Testis (tissue), 2 donors: ENCODE measurements at regions not wholly inside any gene's neighbourhood (a gene's known extent, or its start where the extent isn't known, plus 50 kb on each side); places are given as distances from the start of the nearest gene placed in this dataset.
A peak's percentile ranks its signal among the peaks of the same experiment; 100 is the strongest.

Experiments
- DNase-seq: peaks from one replicate; pipeline ENCODE4 v3.0.0-alpha.2; 2019
- H3K27ac ChIP-seq, 2 donors: fragments of 200-600 bp; sonication (generic); one replicate each; pipeline ENCODE4 v1.5.1; 2019
- H3K27me3 ChIP-seq: fragments of 200-600 bp; sonication (generic); one replicate; pipeline ENCODE4 v1.5.1; 2019
- H3K36me3 ChIP-seq: fragments of 200-600 bp; sonication (generic); one replicate; pipeline ENCODE4 v1.5.1; 2017; ENCODE audit warnings: low read depth; ENCODE audit errors: missing control alignments
- H3K4me1 ChIP-seq: fragments of 200-600 bp; sonication (generic); one replicate; pipeline ENCODE4 v1.5.1; 2019
- H3K4me3 ChIP-seq, 2 donors: fragments of 200-600 bp; sonication (generic); one replicate each; pipeline ENCODE4 v1.5.1; 2017 to 2019
- H3K9me3 ChIP-seq: fragments of 200-600 bp; sonication (generic); one replicate; pipeline ENCODE4 v1.5.1; 2017
- CTCF ChIP-seq, 3 experiments: fragments of 450-650 bp in 2 of 3; fragments of 200-600 bp in 1 of 3; sonication (generic) in 1 of 3; IDR thresholded peaks; one replicate each; pipeline ENCODE4 v1.5.1; 2016 to 2019; ENCODE audit warnings: antibody characterized with exemption in 3 of 3, mild to moderate bottlenecking in 2 of 3, moderate library complexity in 1 of 3
- POLR2A ChIP-seq: fragments of 450-650 bp; IDR thresholded peaks from one replicate; pipeline ENCODE4 v1.6.1; 2017; ENCODE audit warnings: antibody characterized with exemption, mild to moderate bottlenecking, moderate library complexity
- WGBS, 2 donors: methylation state at CpG; one replicate each; pipeline ENCODE4 v1.1.5; 2018; 5-methylcytosine and 5-hydroxymethylcytosine counted together
- intact Hi-C: fragments of 100-400 bp; cut with DNase I; formaldehyde crosslinking; loops from one replicate; pipeline ENCODE4 v1.15.1; 2023; ENCODE audit warnings: low total_unique reads

- intact Hi-C loops = no loop called here
- no peaks in the 10 kb centered on the region for H3K27me3 ChIP-seq
- WGBS, 2 donors = 59 to 68% methylated on average over 2 of the region's 2 CpGs
- H3K4me1 ChIP-seq = peaks cover 14% of the 10 kb centered on the region
- no peaks in the 10 kb centered on the region for H3K36me3 ChIP-seq
- no peaks in the 10 kb centered on the region for H3K9me3 ChIP-seq
- TF ChIP-seq POLR2A (no peak), CTCF (IDR thresholded peaks at IDR 0.05) (no peak)
- no peak for DNase-seq
- peak overlapping the region in 1 of 2 donors; percentile 69 for H3K27ac ChIP-seq
- H3K4me3 ChIP-seq = no peak overlapping the region
These were observed 216.2 kb upstream of the PIK3R1 start for GRCh38 chr5:67999391-67999790.

GRCh38 chr5:67998709-67999261, 216.8 kb upstream of the PIK3R1 start:
- H3K36me3 ChIP-seq = no peaks in the 10 kb centered on the region
- peaks cover 14% of the 10 kb centered on the region for H3K4me1 ChIP-seq
- 48 to 58% methylated on average over 3 to 7 of the region's 7 CpGs for whole genome bisulfite sequencing, 2 donors
- H3K27ac ChIP-seq = peak overlapping the region; percentile 55 to 69
- no peaks in the 10 kb centered on the region for H3K9me3 ChIP-seq
- TF ChIP-seq CTCF (IDR thresholded peaks at IDR 0.05) = no peak
- no peak for TF ChIP-seq POLR2A
- no peak overlapping the region for H3K4me3 ChIP-seq
- DNase-seq = peak; percentile 59
- H3K27me3 ChIP-seq = no peaks in the 10 kb centered on the region
- intact Hi-C loops = no loop called here

GRCh38 chr5:67997892-67998457, 217.6 kb upstream of the PIK3R1 start:
- Histone ChIP-seq H3K9me3 (no peaks in the 10 kb centered on the region), H3K27me3 (no peaks in the 10 kb centered on the region), H3K4me3 (no peak overlapping the region), H3K36me3 (no peaks in the 10 kb centered on the region), H3K27ac (no peak overlapping the region), H3K4me1 (peaks cover 14% of the 10 kb centered on the region)
- DNase-seq = no peak
- WGBS, 2 donors = 94% methylated on average over 5 of the region's 5 CpGs; no CpG with 5 or more reads in 1 of the 2 donors
- no peak for TF ChIP-seq POLR2A
- no peak for TF ChIP-seq CTCF (IDR thresholded peaks at IDR 0.05)
- intact Hi-C loops = no loop called here

GRCh38 chr5:67997148-67997547, 218.4 kb upstream of the PIK3R1 start:
- H3K27me3 ChIP-seq = no peaks in the 10 kb centered on the region
- 100% methylated on average over 1 of the region's 1 CpG for WGBS, 2 donors
- intact Hi-C loops = no loop called here
- H3K4me1 ChIP-seq = peaks cover 16% of the 10 kb centered on the region
- no peak overlapping the region for H3K4me3 ChIP-seq
- no peak overlapping the region for H3K27ac ChIP-seq
- no peak for TF ChIP-seq CTCF (IDR thresholded peaks at IDR 0.05)
- TF ChIP-seq POLR2A = no peak
- no peaks in the 10 kb centered on the region for H3K36me3 ChIP-seq
- no peaks in the 10 kb centered on the region for H3K9me3 ChIP-seq
- no peak for DNase-seq

GRCh38 chr5:67996596-67996995, 219.0 kb upstream of the PIK3R1 start:
- 88 to 90% methylated on average over 10 of the region's 10 CpGs for WGBS, 2 donors
- H3K4me1 ChIP-seq = peaks cover 16% of the 10 kb centered on the region
- no peak for DNase-seq
- no peaks in the 10 kb centered on the region for H3K27me3 ChIP-seq
- H3K9me3 ChIP-seq = no peaks in the 10 kb centered on the region
- no peak overlapping the region for H3K27ac ChIP-seq
- no peaks in the 10 kb centered on the region for H3K36me3 ChIP-seq
- intact Hi-C loops = no loop called here
- H3K4me3 ChIP-seq = no peak overlapping the region
- no peak for TF ChIP-seq CTCF (IDR thresholded peaks at IDR 0.05)
